ENCODE measurements at regions not wholly inside any gene's neighbourhood (a gene's known extent, or its start where the extent isn't known, plus 50 kb on each side); places are given as distances from the start of the nearest gene placed in this dataset.

- TF ChIP-seq CTCF (IDR thresholded peaks at IDR 0.05; ENCODE audit: control insufficient read depth, insufficient read depth, low read depth, low read length, missing control alignments) = no peak
- no peak for DNase-seq (ENCODE audit: low read depth)
- H3K4me3 ChIP-seq (ENCODE audit: control insufficient read depth, low read depth, low read length) = no peak overlapping the region
Measured at GRCh38 chr13:108020027-108020426, 195.3 kb downstream of the LIG4 start.

GRCh38 chr13:108018371-108018870 is 196.9 kb downstream of the LIG4 start:
- TF ChIP-seq CTCF (IDR thresholded peaks at IDR 0.05; ENCODE audit: control insufficient read depth, insufficient read depth, low read depth, low read length, missing control alignments) = no peak
- H3K4me3 ChIP-seq (ENCODE audit: control insufficient read depth, low read depth, low read length) = no peak overlapping the region
- no peak for DNase-seq (ENCODE audit: low read depth)

GRCh38 chr13:108006619-108007018 is 208.7 kb downstream of the LIG4 start:
- H3K4me3 ChIP-seq (ENCODE audit: control insufficient read depth, low read depth, low read length) = no peak overlapping the region
- no peak for DNase-seq (ENCODE audit: low read depth)
- TF ChIP-seq CTCF (IDR thresholded peaks at IDR 0.05; ENCODE audit: control insufficient read depth, insufficient read depth, low read depth, low read length, missing control alignments) = no peak

GRCh38 chr13:108005231-108005630 is 210.1 kb downstream of the LIG4 start:
- TF ChIP-seq CTCF (IDR thresholded peaks at IDR 0.05; ENCODE audit: control insufficient read depth, insufficient read depth, low read depth, low read length, missing control alignments) = no peak
- DNase-seq (ENCODE audit: low read depth) = no peak
- H3K4me3 ChIP-seq (ENCODE audit: control insufficient read depth, low read depth, low read length) = no peak overlapping the region

GRCh38 chr13:108003626-108004025 is 211.7 kb downstream of the LIG4 start:
- TF ChIP-seq CTCF (IDR thresholded peaks at IDR 0.05; ENCODE audit: control insufficient read depth, insufficient read depth, low read depth, low read length, missing control alignments) = no peak
- DNase-seq (ENCODE audit: low read depth) = no peak
- no peak overlapping the region for H3K4me3 ChIP-seq (ENCODE audit: control insufficient read depth, low read depth, low read length)

- no peak overlapping the region for H3K4me3 ChIP-seq (ENCODE audit: control insufficient read depth, low read depth, low read length)
- no peak for TF ChIP-seq CTCF (IDR thresholded peaks at IDR 0.05; ENCODE audit: control insufficient read depth, insufficient read depth, low read depth, low read length, missing control alignments)
Measured at GRCh38 chr13:108000998-108001397, 214.3 kb downstream of the LIG4 start.

DNA sequence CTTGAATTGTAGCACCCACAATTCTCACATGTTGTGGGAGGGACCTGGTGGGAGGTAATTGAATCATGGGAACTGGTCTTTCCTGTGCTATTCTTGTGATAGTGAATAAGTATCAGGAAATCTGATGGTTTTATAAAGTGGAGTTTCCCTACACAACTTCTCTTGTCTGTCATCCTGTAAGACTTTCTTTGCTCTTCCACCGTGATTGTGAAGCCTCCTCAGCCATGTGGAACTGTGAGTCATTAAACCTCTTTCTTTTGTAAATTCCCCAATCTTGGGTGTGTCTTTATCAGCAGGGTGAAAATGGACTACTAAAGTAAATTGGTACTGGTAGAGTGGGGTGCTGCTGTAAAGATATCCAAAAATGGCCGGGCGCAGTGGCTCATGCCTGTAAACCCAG is 215.6 kb downstream of the LIG4 start:
- TF ChIP-seq CTCF (IDR thresholded peaks at IDR 0.05; ENCODE audit: control insufficient read depth, insufficient read depth, low read depth, low read length, missing control alignments) = no peak
- no peak overlapping the region for H3K4me3 ChIP-seq (ENCODE audit: control insufficient read depth, low read depth, low read length)
- DNase-seq (ENCODE audit: low read depth) = no peak

More at GRCh38 chr13:108000998-108001397, 214.3 kb downstream of the LIG4 start:
- DNase-seq (ENCODE audit: low read depth) = no peak
